ENCODE measurements at regions not wholly inside any gene's neighbourhood (a gene's known extent, or its start where the extent isn't known, plus 50 kb on each side); places are given as distances from the start of the nearest gene placed in this dataset.
A peak's percentile ranks its signal among the peaks of the same experiment; 100 is the strongest.
"Not testable (repeated sequence)": the region's sequence is repeated elsewhere in the genome, so short reads cannot be mapped to it uniquely, and the experiment has no call there.

DNA sequence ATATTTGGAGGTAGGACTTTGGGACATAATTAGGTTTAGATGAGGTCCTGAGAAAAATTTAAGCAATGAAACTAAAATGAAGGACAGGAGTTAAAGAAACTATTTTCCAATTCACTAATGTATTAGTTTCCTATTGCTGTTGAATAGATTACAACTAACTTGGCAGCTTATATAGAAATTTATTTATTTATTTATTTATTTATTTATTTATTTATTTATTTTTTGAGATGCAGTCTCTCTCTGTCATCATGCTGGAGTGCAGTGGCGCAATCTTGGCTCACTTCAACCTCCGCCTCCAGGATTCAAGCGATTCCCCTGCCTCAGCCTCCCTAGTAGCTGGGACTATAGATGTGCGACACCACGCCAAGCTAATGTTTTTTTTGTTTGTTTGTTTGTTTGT, 182.4 kb upstream of the ADCY2 start:
- DNase-seq (ENCODE audit: low read depth): no peak

DNA sequence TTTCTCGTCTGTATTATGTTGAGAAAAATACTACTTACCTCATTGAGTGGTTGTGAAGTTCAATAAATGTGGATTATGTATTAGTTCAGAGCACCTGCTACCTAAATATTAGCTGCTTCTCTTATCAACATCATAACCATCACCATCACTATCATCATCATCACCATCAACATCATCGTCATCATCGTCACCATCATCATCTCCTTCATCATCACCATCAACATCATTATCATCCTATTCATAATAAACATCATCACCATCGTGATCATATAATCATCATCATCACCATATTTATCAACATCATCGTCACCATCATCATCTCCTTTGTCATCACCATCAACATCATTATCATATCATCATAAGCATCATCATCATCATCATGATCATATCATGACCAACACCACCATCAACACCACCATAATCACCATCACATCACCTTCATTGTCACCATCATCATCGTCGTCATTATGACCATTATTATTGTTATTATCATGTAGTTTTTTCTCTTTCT, 181.0 kb upstream of the ADCY2 start:
- DNase-seq (ENCODE audit: low read depth): no peak

DNA sequence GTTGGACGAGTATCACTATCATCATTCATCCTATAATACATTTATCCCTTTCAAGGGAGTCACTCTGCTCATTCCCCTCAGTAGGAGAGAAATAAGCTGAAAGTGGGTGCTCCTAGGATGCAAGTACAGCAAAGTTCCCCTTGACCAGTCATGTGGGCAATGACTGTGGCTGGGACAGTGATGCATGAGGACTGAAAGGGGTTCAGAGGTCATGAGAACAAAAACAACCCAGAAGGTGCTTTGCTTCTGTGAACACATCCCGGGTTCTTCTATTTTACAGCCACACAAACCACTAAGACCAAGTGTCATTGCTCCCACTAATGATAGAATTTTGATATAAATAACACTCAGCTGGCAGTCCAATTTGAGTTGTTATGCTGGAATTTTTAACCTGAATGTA, 177.8 kb upstream of the ADCY2 start:
- DNase-seq (ENCODE audit: low read depth): no peak

DNA sequence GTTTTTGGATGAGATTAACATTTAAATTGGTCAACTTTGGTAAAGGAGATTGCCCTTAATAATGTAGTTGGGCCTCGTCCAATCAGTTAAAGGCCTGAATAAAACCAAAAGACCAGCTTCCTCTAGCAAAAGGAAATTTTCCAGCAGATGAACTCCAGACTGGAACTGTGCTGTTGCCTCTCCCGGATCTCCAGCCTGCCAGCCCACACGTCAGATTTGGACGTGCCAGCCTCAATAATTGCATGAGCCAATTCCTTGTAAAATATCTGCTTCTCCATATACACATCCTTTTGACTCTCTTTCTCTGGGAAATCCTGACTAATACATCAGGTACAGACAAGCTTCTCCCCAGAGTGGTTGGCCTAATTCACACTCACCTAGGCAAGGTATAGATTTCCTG, 175.8 kb upstream of the ADCY2 start:
- DNase-seq (ENCODE audit: low read depth): no peak

DNA sequence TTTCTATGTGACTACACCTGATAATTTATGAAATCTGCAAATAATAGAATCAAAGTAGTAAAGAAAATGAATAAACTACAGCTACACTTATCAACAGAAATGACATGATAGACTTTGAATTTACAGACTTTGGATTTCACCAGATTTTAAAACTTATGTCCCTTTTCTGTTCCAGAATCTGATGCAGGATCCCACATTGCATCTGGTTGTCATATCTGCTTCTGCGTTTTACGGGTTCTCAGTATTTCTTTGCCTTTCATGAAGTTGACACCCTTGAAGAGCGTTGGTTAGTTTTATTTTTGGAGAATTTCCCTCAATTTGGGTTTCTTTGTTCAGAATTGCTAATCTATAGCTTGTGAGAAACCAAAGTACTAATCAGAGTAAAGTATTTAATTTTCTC, 174.9 kb upstream of the ADCY2 start:
- DNase-seq (ENCODE audit: low read depth): no peak

DNA sequence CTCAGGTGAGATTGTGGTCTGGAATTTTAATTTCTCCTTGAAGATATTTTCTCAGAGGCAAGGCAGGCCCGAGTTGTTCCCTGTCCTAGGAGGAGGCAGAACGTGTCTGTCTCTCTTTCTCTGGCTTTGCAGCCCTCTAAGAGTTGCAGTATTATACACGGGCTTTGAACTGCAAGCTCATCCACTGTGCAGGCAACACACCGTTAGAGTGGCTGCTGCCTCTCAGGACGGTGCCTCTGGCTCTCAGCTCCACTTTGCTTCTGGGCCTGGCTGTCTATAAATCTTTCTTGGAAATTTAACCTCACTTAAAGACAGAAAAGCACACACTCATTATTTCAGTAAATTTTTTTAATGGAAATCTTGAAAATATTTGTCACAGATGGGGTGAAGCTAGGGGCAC, 170.1 kb upstream of the ADCY2 start:
- no peak for DNase-seq (ENCODE audit: low read depth)

DNA sequence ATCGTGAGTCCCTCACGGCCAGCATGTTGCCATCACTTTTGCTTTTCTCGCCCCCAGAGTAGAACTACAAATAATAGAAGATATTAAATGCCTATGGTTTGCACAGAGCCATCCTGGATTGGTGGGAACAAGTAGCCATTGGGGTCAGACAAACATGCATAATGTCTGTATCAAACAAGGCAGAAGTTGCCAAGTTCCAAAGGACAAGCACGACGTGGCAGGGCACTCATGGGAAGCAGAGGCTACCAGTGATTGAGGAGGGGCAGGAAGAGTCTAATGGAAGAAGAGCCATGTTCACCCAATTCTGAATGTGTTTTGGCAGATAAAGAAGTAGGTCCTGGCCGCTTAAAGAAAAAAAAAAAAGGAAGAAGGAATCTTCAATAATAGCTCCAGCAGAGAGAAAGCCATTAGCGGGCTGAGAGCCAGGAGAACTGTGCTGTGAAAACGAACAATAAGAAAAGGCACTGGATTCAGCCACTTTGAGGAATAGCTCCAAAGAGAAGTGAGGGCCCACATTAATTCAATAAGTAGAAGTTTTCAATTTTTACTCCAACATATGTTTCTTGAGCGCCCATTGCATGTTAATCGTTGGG, 153.7 kb upstream of the ADCY2 start:
- no peak for DNase-seq (ENCODE audit: low read depth)

DNA sequence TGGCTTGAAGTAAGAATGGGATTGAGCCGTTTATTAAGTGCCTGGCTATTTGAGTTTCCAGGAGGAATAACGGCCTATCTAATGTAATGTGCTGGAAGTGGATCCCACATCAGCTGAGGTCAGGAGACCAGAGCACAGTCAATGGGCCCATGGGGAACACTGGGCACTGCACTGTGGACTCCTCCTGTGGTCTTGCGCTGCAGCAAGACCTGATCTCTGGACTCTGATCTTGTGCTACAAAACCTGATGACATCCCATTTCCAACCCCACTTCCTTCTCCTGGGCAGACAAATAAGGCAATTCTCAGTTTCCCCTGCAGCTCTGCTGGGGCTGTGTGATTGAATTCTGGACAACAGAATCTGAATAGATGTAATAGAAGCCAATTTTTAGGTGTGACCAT, 151.7 kb upstream of the ADCY2 start:
- no peak for DNase-seq (ENCODE audit: low read depth)

DNA sequence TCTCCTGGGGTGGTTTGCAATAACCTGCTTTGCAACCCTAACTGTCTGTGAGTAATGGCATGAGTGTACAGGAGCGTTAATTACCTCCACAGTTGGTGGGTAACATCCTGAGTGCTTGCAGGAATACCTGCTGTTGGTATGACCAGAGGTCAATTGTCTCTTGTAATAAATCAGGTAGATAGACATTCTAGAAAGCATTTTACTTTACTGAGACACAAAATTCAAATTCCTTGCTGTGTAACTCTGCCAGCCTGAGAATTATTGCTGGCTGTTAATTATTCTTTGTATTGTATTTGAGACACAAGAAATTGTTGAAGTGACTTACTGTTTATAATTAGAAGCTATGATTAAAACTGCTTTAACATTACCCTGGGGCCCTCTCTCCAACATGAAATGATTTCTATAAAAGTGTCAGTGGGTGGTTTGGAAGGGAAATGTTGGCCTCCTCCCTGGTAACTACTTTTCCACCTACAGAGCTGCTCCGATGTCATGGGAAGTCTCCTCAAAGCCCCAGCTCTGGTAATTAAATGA, 150.8 kb upstream of the ADCY2 start:
- peak; percentile 19 for DNase-seq (ENCODE audit: low read depth)

DNA sequence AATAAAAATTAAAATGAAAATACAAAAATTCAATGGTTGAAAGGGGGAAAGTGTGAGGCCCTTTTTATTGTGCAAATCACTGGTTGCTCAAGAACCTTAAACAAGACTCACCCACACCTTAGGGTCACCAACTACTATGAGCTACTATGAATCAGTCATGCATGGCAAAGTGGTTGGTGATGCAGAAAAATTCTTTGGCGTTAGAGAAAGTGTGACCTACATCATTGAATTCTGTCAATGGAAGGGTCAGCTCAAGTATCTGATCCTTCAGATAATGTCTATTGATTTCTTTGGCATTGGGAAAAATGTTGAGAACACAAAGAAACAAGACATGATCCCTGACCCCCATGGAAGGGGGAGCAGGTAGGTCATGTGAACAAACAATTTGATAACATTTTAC, 149.7 kb upstream of the ADCY2 start:
- no peak for DNase-seq (ENCODE audit: low read depth)

DNA sequence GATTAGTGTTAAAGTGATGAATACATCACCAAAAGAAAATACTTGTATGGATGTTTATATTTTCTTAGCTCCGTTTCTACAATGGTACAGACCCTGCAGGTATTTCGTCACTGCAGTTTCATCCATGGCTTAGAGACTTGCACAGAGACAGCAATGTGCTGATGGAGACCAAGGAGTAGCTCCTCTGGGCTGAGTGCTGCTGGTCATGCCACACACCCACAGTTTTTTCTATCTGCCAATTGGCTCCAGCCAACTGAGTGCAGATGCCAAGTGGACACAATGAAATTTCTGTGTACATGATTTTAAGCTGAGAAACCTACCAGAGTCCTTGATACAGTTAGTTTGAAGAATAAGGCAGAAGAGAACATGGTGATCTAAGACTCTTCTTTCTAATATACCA, 145.9 kb upstream of the ADCY2 start:
- no peak for DNase-seq (ENCODE audit: low read depth)

DNA sequence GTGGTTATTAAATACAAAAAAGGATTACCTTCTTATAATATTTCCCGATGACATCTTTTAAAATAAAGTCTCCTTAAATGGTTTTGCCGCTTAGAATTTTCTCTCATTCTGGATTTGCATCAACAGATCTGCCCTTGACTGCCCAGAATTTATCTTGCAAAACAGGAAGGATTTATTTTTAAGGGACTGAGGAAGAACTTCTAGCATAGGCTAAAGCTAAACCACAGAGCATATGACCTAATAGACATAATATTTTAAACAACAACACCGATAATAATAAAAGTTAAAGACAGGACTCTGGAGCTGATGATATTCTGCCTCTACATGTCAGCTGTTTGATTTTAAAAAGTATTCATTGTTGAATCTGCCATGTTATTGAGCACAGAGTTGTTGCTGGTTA, 145.3 kb upstream of the ADCY2 start:
- DNase-seq (ENCODE audit: low read depth): no peak

DNA sequence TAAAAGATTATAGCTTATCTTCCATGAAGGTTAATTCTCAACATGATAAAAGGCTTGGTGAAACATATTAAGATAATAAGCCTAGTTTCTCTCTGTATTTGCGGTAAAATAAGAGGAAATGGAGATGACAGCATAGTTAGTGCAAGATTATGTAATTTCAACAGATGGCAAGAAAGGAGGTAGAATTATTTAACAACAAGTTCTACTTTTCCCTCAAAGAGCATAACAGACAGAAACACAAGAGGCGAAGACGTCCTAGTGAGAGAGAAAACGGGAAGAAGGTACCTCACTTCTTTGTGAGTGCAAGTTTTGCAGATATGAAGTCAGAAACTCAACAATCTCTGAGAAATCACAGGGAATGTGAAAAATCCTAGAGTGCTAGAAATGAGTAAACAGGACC, 144.8 kb upstream of the ADCY2 start:
- DNase-seq (ENCODE audit: low read depth): no peak

DNA sequence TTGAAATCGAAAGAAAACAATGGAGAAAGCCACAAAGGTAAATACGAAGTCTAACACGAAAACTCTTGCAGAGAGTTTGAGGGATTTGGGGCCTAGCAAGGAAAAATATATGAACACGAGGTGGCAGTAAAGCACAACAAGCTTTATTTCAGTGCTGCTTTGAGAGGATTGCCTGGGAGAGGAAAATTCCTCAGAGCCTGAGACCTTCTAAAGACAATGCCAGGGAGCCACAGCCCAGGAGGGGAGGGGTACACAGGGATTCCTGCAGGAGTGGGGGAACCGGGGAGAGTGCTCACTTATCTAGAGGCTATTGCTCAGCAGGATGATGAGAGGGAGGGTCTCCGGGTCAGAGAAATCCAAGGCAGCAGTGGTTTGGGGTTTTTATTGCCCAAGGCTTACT, 134.9 kb upstream of the ADCY2 start:
- DNase-seq (ENCODE audit: low read depth): peak; percentile 54

DNA sequence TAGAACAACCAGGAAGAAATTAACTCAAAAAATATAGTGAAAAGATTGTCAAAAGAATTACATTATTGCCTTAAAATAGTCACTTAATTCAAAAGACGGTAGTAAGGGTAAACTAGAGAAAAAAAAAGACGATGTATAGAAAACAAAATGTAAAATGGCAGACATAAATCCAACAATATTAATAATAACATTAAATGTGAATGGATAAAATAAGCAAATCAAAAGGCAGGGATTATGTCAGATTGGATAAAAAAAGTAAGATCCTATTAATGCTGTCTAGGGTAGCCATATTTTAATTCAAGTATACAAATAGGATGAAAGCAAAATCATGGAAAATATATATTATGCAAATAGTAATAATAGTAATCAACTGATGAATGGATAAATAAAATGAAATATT, 134.0 kb upstream of the ADCY2 start:
- DNase-seq (ENCODE audit: low read depth): no peak

DNA sequence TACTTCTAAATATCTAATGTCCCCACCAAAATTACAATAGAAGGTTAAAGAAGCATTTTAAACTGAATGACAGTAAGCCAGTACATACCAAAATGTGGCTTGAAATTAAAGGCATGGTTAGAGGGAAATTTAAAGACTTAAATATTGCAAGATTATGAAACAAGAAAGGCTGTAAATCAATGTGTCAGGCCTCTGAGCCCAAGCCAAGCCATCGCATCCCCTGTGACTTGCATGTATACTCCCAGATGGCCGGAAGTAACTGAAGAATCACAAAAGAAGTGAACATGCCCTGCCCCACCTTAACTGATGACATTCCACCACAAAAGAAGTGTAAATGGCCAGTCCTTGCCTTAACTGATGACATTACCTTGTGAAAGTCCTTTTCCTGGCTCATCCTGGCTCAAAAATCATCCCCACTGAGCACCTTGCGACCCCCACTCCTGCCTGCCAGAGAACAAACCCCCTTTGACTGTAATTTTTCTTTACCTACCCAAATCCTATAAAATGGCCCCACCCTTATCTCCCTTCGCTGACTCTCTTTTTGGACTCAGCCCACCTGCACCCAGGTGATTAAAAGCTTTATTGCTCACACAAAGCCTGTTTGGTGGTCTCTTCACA, 132.4 kb upstream of the ADCY2 start:
- not testable (repeated sequence) for DNase-seq (ENCODE audit: low read depth)

DNA sequence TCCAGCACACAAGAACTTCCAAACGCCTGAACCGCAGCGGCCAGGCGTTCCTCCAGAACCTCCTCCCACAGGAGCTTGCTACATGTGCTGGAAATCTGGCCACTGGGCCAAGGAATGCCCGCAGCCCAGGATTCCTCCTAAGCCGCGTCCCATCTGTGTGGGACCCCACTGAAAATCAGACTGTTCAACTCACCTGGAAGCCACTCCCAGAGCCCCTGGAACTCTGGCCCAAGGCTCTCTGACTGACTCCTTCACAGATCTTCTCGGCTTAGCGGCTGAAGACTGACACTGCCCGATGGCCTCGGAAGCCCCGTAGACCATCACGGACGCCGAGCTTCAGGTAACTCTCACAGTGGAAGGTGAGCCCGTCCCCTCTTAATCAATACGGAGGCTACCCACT, 130.2 kb upstream of the ADCY2 start:
- not testable (repeated sequence) for DNase-seq (ENCODE audit: low read depth)

DNA sequence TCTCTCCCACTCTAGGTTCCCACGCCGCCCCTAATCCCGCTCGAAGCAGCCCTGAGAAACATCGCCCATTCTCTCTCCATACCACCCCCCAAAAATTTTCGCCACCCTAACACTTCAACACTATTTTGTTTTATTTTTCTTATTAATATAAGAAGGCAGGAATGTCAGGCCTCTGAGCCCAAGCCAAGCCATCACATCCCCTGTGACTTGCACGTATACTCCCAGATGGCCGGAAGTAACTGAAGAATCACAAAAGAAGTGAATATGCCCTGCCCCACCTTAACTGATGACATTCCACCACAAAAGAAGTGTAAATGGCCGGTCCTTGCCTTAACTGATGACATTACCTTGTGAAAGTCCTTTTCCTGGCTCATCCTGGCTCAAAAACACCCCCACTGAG, 127.2 kb upstream of the ADCY2 start:
- not testable (repeated sequence) for DNase-seq (ENCODE audit: low read depth)

DNA sequence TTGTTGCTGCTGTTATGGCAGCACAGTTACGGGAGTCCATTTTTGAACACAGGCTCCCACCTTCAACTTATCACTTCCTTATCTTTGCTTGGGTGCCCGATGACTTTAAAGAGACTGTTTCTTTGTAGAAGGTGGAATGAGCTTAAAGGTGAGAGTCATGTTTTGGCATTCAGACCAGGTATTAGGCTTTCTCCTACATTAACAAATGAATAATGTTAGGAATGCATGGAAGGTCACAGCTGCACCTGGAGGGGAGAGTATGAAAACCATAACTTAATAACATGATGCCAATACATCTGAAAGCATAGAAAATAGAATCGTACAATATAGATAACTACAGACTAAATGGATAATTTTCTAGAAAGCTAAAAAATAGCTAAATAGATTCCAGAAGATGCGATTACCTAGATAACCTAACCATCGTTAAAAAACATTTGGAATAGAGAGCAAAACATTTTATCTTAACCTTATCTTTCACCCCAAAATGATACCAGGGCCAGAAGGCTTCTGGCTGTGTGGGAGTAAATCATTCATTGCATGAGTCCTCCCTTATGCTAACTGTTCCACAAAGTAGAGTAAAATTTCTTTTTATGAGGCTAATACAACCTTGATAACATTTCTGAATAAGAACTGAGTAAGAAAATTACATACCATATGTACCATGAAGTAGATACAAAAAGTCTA, 126.2 kb upstream of the ADCY2 start:
- no peak for DNase-seq (ENCODE audit: low read depth)

DNA sequence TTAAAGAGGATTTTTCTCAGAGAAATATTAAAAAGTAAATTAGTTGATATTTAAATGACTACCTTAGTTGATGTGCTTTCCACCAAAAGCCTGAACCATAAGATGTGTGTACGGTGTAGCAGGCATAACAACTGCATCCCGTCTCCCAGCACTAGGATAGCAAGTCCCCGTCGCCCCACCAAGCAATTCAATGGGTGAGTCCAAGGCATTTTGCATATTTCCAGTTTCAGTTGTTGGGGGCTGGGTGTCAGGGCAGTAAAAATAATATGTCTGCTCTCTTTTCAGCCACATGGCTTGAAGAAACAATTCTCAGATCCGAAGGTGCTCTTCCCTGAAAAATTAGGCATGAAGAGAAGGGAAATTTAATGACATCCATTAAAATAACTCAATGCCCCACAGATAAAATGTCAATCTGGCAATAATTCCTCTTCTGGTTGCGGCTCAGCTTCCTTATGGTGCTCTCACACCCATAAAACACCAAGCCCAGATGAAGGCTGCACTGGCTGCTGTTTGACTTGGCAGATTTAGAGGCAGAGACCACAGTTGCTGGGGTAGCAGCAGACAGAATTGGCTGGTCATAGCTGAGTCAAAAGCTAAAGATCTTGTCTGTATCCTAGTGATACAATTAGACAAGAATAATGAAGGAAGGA, 124.4 kb upstream of the ADCY2 start:
- no peak for DNase-seq (ENCODE audit: low read depth)

DNA sequence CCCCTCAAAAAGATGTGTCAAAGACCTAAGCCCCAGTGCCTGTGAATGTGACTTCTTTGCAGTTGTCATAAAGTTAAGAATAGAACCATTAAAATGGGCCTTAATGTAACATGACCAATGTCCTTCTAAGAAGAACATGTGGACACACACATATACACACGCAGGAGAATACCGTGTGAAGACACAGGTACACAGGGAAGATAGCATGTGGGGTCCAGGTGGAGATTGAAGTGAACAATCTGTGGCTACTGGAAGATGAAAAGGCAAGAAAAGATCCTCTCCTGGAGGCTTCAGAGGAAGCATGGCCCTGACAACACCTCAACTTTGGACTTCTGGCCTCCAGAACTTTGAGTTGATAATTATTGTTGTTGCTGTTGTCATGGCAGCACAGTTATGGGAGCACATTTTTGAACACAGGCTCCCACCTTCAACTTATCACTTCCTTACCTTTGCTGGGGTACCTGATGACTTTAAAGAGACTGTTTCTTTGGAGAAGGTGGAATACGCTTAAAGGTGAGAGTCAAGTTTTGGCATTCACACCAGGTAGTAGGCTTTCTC, 123.5 kb upstream of the ADCY2 start:
- no peak for DNase-seq (ENCODE audit: low read depth)

DNA sequence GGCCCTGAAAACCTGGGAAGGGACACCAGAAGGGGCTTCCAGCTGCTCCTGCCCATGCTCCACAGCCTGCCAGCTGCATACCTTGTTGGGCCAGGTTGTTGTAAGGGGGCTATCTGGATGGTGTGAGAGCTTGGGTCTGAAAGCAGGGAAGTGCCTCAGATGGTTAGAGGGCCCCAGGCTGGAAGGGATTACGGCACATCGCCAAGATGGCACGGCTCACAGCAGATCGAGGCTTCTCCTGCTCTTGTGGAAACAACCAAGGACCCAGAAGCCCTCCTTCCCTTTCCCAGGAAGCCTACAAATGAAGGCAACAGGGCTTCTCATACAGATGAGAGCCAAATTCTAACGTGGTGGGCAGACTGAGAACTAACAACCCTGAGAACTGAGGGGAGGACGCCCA, 121.7 kb upstream of the ADCY2 start:
- no peak for DNase-seq (ENCODE audit: low read depth)

Data from Daoy (cell line).